ENCODE measurements at regions not wholly inside any gene's neighbourhood (a gene's known extent, or its start where the extent isn't known, plus 50 kb on each side); places are given as distances from the start of the nearest gene placed in this dataset.

- TF ChIP-seq SP1 (IDR thresholded peaks at IDR 0.05) (no peak), SUZ12 (IDR thresholded peaks at IDR 0.05) (no peak), FOXM1 (IDR thresholded peaks at IDR 0.05; ENCODE audit: borderline replicate concordance) (no peak), TARDBP (IDR thresholded peaks at IDR 0.05) (no peak), BHLHE40 (IDR thresholded peaks at IDR 0.05; ENCODE audit: borderline replicate concordance) (no peak), LEF1 (IDR thresholded peaks at IDR 0.05; ENCODE audit: borderline replicate concordance) (no peak), FOXA1 (IDR thresholded peaks at IDR 0.05) (no peak), CTBP1 (IDR thresholded peaks at IDR 0.05; ENCODE audit: borderline replicate concordance) (no peak), ELF4 (IDR thresholded peaks at IDR 0.05) (no peak)
These were observed 62.5 kb upstream of the AJAP1 start for GRCh38 chr1:4591926-4592325.
